Activated T-helper 2 cell treated with anti-CD3 and anti-CD28 coated beads, Interferon-gamma antibody, Interleukin-2, Interleukin-4, amounts not matched to agents 10 μg/mL and 5 μg/mL and 100 μg/mL, durations not matched to agents 14 hours and 24 hours and 36 hours (primary cell): ENCODE measurements at regions not wholly inside any gene's neighbourhood (a gene's known extent, or its start where the extent isn't known, plus 50 kb on each side); places are given as distances from the start of the nearest gene placed in this dataset.
"Not testable (repeated sequence)": the region's sequence is repeated elsewhere in the genome, so short reads cannot be mapped to it uniquely, and the experiment has no call there.

Experiments used
- DNase-seq: peaks from one replicate; pipeline ENCODE4 v3.0.0; 2021; ENCODE audit warnings: low spot score
- H3K27ac Mint-ChIP-seq: one replicate; pipeline ENCODE4 v1.8.0; 2021; ENCODE audit warnings: mixed read lengths
- H3K27me3 Mint-ChIP-seq: one replicate; pipeline ENCODE4 v1.8.0; 2021; ENCODE audit warnings: low read depth, mixed read lengths
- H3K36me3 Mint-ChIP-seq: one replicate; pipeline ENCODE4 v1.8.0; 2021; ENCODE audit warnings: low read depth, mixed read lengths
- H3K4me1 Mint-ChIP-seq: one replicate; pipeline ENCODE4 v1.8.0; 2021; ENCODE audit warnings: low read depth, mixed read lengths
- H3K4me3 Mint-ChIP-seq: one replicate; pipeline ENCODE4 v1.8.0; 2021; ENCODE audit warnings: low read depth, mild to moderate bottlenecking, moderate library complexity, mixed read lengths
- H3K9me3 Mint-ChIP-seq: one replicate; pipeline ENCODE4 v1.8.0; 2021; ENCODE audit warnings: mixed read lengths
- intact Hi-C: fragments of 100-400 bp; cut with micrococcal nuclease; formaldehyde crosslinking; loops from one replicate; pipeline ENCODE4 v1.15.1; 2023

DNA sequence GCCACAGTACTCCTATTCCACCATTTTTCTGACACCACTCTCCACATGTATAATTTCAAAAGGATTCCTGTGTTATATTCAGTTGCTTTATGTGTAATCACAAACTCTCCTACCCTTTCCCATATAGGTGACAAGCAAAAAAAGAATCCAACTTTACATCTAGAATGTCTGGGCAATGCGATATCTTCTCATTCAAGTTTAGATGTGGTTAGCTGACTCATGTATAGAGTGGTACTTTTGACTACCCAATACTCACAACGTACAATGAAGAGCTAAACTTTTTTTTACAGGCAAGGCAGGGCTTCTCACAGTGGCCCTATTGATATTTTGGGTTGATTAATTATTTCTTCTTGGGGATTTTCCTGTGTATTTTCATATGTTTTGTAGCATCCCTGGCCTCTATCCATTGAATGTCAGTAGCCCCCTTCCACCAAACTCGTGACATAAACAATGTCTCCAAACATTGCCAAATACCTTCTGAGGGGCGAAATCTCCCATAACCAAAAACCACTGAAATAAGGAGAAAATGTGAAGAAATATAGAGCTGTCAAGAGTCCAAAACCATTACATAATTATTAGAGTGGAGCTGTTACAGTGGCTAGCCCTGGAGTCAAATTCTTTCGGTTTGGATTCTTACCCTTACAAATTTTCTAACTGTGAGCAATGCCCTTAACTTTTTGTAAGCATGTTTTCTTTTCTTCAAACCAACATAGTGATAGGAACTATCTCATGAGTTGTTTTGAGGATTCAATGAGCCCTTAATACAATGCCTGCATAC, 342.6 kb downstream of the NSUN3 start:
- H3K36me3 Mint-ChIP-seq: no peaks in the 10 kb centered on the region
- no peak overlapping the region for H3K27ac Mint-ChIP-seq
- H3K4me3 Mint-ChIP-seq: no peak overlapping the region
- H3K9me3 Mint-ChIP-seq: no peaks in the 10 kb centered on the region
- no peaks in the 10 kb centered on the region for H3K27me3 Mint-ChIP-seq
- no peak for DNase-seq
- intact Hi-C loops: no loop called here
- no peaks in the 10 kb centered on the region for H3K4me1 Mint-ChIP-seq

DNA sequence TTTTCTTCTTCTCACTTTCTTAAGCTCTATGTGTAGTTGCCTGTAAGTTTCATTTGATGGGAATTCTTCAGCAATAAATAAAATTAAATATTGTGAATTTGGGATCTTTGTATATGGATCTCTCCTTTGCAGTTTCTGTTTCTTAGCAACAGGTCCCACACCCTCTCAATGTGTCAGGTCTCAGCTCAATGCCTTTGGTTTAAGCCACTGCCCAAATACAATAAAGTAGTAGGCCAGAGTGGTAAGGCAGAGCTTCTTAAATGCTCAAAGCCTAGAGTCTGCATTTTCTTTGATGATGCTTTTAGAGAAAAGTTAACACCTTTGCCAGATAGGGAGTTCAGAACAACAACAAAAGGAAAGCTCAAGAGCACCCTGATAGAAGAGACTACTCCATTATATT, 343.7 kb downstream of the NSUN3 start:
- intact Hi-C loops: no loop called here
- Mint-ChIP-seq H3K9me3 (no peaks in the 10 kb centered on the region), H3K36me3 (no peaks in the 10 kb centered on the region), H3K4me3 (no peak overlapping the region), H3K4me1 (no peaks in the 10 kb centered on the region), H3K27ac (no peak overlapping the region), H3K27me3 (no peaks in the 10 kb centered on the region)
- no peak for DNase-seq

DNA sequence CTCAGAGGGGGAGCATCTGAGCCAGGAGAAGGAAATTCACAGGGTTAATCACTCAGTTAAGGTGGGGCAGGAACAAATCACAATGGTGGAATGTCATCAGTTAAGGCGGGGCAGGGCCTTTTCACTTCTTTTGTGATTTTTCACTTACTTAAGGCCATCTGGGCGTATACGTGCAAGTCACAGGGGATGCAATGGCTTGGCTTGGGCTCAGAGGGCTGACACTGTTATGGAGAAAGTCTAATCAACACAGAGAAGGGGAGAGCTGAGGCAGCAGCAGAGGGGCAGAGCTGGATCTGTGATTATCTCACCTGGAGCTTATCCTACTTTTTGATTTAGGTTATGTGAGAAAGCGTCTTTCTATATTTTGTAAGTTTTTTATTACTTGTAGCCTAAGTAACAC, 350.1 kb downstream of the NSUN3 start:
- DNase-seq, H3K4me1 Mint-ChIP-seq, H3K9me3 Mint-ChIP-seq, H3K4me3 Mint-ChIP-seq, H3K27me3 Mint-ChIP-seq, H3K36me3 Mint-ChIP-seq, H3K27ac Mint-ChIP-seq, intact Hi-C loops: not testable (repeated sequence)

DNA sequence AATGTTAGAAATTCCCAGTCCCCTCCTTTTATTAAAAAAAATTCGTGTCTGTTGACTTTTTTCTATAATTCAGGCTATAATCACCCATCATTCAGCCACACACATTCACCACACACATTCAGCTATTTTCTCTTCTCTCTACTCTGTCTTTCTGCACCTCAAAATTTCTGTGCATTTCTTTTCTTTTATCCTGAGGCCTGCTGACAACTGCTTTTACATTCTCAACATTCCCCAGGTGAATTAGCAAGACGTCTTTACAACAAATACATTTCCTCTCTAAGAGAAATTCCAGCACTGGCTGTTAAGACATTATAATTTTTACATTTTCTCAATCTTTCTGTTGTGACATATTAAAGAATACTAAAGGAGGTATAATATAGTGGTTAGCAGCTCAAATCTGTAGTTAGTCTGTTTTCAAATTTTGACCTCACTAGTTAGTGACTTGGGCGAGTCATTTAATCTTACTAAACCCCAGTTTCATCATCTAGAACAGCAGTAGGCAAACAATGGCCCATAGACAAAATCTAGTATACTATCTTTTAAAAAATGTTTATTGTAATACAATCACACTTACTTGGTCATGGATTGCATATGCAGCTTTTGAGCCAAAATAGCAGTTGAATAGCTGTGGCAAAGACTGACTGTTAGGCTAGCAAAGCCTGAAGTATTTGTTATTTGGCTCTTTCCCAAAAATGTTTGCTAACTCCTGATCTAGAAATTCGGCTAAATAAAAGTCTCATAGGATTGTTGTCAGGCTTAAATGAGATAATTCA, 350.7 kb downstream of the NSUN3 start:
- Mint-ChIP-seq H3K27me3 (no peaks in the 10 kb centered on the region), H3K4me3 (no peak overlapping the region), H3K27ac (no peak overlapping the region), H3K9me3 (peaks cover 2% of the 10 kb centered on the region), H3K36me3 (no peaks in the 10 kb centered on the region), H3K4me1 (no peaks in the 10 kb centered on the region)
- DNase-seq: no peak
- intact Hi-C loops: no loop called here

DNA sequence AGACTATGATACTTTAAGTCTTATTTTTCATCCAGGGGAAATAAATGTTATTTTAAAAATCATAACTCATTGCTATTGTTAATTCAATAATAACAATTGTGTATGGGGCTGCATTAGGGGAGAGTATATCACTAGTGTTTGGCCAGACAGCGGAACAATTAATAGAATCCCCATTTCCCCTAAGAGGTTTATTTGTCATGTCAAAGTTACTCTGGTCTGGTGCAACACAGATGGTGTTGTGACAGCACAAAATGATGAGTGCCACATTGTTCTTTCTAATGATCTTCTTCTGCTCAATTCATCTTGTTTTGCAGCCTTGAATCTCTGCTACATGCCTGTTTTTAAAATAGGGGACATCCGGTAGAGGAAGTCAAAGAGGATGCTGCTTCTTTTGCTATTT, 351.6 kb downstream of the NSUN3 start:
- intact Hi-C loops: no loop called here
- Mint-ChIP-seq H3K36me3 (no peaks in the 10 kb centered on the region), H3K4me1 (no peaks in the 10 kb centered on the region)

DNA sequence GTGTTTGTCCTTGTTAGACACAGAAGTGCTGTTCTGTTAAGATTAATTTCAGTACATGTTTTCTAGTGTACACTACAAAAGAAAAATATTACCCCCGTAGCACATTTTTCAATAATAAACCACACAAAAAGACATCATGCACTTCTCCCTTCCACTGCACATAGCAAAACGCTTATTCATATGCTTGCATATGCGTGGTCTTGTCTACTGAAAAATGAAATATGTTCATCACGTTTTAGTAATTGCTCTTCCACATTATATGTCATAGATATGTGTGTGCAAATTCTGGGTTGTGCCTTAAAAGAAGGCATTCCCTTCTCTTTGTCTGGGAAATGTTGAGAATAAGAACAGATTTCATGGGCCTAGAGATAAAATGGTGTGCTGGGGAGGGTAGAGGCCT, 353.9 kb downstream of the NSUN3 start:
- Mint-ChIP-seq H3K27me3 (no peaks in the 10 kb centered on the region), H3K4me1 (no peaks in the 10 kb centered on the region), H3K36me3 (no peaks in the 10 kb centered on the region), H3K27ac (no peak overlapping the region), H3K4me3 (no peak overlapping the region), H3K9me3 (peaks cover 21% of the 10 kb centered on the region)
- no peak for DNase-seq
- intact Hi-C loops: no loop called here

More for the DNA sequence above, 351.6 kb downstream of the NSUN3 start:
- Mint-ChIP-seq H3K9me3 (peaks cover 11% of the 10 kb centered on the region), H3K27ac (no peak overlapping the region), H3K4me3 (no peak overlapping the region), H3K27me3 (no peaks in the 10 kb centered on the region)
- DNase-seq: no peak

DNA sequence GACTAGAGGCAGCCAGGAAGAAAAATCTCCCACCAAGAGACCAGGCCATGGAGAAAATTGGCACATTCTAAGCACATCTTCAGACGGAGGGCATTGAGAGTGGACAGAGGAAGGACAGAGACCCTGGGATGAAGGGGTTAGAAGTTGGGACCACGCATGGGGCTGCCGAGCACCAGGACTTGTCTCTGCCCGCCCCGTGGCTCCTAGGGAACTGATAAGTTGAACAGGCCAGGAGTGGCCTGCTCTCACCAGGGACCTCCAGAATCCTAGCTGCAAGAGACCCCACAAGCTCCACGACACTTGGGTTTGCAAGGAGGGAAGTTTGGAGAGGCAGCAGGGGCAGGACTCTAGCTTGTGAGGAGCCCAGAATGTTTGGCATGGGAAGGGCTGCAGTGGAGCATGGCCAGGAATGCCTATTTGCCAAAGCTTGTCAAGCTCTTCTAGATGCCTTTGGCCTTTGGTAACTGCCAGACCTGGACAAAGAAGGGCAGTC, 355.1 kb downstream of the NSUN3 start:
- Mint-ChIP-seq H3K36me3 (no peaks in the 10 kb centered on the region), H3K4me1 (no peaks in the 10 kb centered on the region), H3K27ac (no peak overlapping the region), H3K4me3 (no peak overlapping the region), H3K9me3 (peaks cover 21% of the 10 kb centered on the region), H3K27me3 (no peaks in the 10 kb centered on the region)
- no peak for DNase-seq
- intact Hi-C loops: no loop called here

DNA sequence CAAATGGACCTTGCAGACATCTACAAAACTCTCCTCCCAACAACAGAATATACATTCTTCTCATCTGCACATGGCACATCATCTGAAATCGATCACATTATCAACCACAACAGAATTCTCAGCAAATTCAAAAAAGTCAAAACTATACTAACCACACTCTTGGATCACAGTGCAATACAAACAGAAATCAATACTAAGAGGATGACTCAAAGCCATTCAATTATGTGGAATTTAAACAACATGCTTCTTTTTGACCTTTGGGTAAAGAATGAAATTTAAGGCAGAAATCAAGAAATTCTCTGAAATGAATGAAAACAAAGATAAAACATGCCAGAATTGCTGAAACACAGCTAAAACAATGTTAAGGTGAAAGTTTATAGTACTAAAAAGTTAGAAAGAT, 358.1 kb downstream of the NSUN3 start:
- no peak overlapping the region for H3K4me3 Mint-ChIP-seq
- DNase-seq: no peak
- no peaks in the 10 kb centered on the region for H3K36me3 Mint-ChIP-seq
- H3K4me1 Mint-ChIP-seq: no peaks in the 10 kb centered on the region
- intact Hi-C loops: no loop called here
- no peaks in the 10 kb centered on the region for H3K27me3 Mint-ChIP-seq
- H3K9me3 Mint-ChIP-seq: peaks cover 21% of the 10 kb centered on the region
- H3K27ac Mint-ChIP-seq: no peak overlapping the region

DNA sequence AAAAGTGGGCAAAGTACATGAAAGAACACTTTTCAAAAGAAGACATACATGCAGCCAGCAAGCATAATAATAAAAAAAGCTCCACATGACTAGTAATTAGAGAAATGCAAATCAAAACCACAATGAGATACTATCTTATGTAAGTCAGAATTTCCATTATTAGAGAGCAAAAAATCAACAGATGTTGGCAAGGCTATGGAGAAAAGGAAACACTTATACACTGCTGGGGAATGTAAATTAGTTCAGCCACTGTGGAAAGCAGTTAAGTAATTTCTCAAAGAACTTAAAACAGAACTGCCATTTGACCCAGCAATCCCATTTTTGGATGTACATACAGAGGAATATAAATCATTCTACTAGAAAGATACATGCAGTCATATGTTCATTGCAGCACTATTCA, 360.7 kb downstream of the NSUN3 start:
- Mint-ChIP-seq H3K36me3 (no peaks in the 10 kb centered on the region), H3K4me1 (no peaks in the 10 kb centered on the region), H3K9me3 (peaks cover 18% of the 10 kb centered on the region), H3K27me3 (no peaks in the 10 kb centered on the region), H3K4me3 (no peak overlapping the region), H3K27ac (no peak overlapping the region)
- intact Hi-C loops: no loop called here
- DNase-seq: no peak

DNA sequence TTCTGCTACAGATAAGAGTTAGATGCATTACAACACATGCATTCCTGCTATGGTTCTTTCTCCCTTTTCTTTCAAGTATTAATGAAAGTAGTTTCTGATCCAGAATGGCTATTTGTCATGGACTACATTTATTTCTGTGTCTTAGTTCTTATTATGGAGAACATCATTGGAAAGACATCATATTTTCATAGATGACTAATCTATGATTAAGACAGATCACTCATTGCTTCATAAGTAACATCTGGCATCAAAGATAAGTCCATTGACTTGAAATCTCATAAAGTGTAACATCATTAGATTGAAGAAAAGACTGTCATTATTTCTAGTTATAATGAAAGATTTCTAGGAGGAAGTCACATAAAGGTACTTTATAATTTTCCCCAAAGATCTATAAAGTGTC, 366.7 kb downstream of the NSUN3 start:
- no peaks in the 10 kb centered on the region for H3K27me3 Mint-ChIP-seq
- intact Hi-C loops: no loop called here
- H3K9me3 Mint-ChIP-seq: no peaks in the 10 kb centered on the region
- H3K4me1 Mint-ChIP-seq: no peaks in the 10 kb centered on the region
- H3K27ac Mint-ChIP-seq: no peak overlapping the region
- H3K36me3 Mint-ChIP-seq: no peaks in the 10 kb centered on the region
- DNase-seq: no peak
- no peak overlapping the region for H3K4me3 Mint-ChIP-seq

DNA sequence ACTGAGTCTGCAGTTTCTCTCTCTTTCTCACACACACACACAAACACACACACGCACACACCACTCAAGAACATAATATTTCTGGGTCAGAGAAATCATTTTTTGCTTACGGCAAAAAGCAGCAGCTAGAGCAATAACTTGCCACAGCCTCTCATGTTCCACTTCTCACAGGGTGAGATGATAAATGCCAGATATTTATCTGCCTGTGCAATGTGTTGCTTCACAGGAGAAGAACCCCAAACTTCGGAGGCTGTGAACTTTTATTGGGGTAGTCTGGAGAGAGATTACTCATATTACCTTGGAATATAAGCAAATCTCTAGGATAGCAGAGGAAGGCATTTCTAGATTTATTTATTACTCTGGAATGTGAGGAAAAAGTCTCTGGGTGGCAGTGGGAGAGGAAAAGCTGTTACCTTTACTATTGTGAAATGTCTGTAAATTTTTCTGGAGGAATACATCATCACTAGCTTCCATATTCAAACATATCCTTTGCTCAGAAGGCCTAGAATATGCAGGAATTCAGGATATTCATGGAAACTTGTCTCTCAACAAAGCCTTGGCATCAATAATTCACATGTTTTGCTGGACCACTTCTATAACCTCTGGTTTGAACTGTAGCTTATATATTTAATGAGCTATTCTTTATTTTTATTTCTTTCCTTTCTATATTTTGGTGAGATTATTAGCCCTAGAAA, 369.2 kb downstream of the NSUN3 start:
- Mint-ChIP-seq H3K27ac (no peak overlapping the region), H3K36me3 (no peaks in the 10 kb centered on the region), H3K27me3 (no peaks in the 10 kb centered on the region), H3K4me3 (no peak overlapping the region), H3K4me1 (no peaks in the 10 kb centered on the region), H3K9me3 (no peaks in the 10 kb centered on the region)
- no peak for DNase-seq
- intact Hi-C loops: no loop called here

DNA sequence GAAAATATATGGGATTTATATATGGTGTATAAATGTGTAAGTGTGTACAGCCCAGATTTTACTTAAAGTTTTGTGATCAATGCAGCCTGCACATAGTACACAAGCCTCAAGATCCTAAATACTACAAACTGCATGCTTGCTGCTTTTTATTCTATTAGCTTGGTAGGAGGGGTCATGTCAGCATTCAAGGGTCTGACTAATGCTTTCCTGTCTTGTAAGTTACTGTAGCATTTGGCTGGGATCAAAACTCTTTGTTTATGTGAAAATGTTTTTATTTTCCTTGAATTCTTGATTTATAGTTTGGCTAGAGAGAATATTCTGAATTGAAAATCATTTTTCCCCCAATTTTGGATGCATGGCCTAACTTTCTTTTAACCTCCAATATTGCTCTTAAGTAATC, 370.9 kb downstream of the NSUN3 start:
- H3K36me3 Mint-ChIP-seq: no peaks in the 10 kb centered on the region

More for the DNA sequence above, 370.9 kb downstream of the NSUN3 start:
- Mint-ChIP-seq H3K9me3 (peaks cover 8% of the 10 kb centered on the region), H3K27me3 (no peaks in the 10 kb centered on the region), H3K4me1 (no peaks in the 10 kb centered on the region), H3K4me3 (no peak overlapping the region), H3K27ac (no peak overlapping the region)
- intact Hi-C loops: no loop called here
- DNase-seq: no peak
